H1 (cell line): ENCODE measurements at regions not wholly inside any gene's neighbourhood (a gene's known extent, or its start where the extent isn't known, plus 50 kb on each side); places are given as distances from the start of the nearest gene placed in this dataset.

Experiments
- JUN ChIP-seq: IDR thresholded peaks from 2 replicates; pipeline ENCODE4 v1.6.1; 2011; ENCODE audit warnings: low read depth, mild to moderate bottlenecking, improper control_type of control experiment, low read length
- NRF1 ChIP-seq: IDR thresholded peaks from 2 replicates; pipeline ENCODE4 v1.6.1; 2011; ENCODE audit warnings: mild to moderate bottlenecking, low read depth, low read length, improper control_type of control experiment

- TF ChIP-seq NRF1 (no peak), JUN (no peak)
Measured at GRCh38 chr15:56533731-56534403, 68.9 kb upstream of the MNS1 start (continued).
